Stimulated activated effector memory CD8-positive, alpha-beta T cell treated with anti-CD3 and anti-CD28 coated beads, Interleukin-12 subunit alpha, Interleukin-12 subunit beta, amount 100 ng/mL, for 72 hours (primary cell): ENCODE measurements at regions not wholly inside any gene's neighbourhood (a gene's known extent, or its start where the extent isn't known, plus 50 kb on each side); places are given as distances from the start of the nearest gene placed in this dataset.

Experiments used
- ATAC-seq: fragments of 150-1000 bp; cut with Tn5 transposase; 2 replicates; pipeline ENCODE4 v1.10.0; 2021
- DNase-seq, 2 donors: peaks; one replicate each; pipeline ENCODE4 v3.0.0; 2021 to 2022; ENCODE audit warnings: low spot score in 2 of 2
- H3K27ac Mint-ChIP-seq: one replicate; pipeline ENCODE4 v1.8.0; 2022; ENCODE audit warnings: mild to moderate bottlenecking, mixed read lengths
- H3K36me3 Mint-ChIP-seq: one replicate; pipeline ENCODE4 v1.8.0; 2022; ENCODE audit warnings: mild to moderate bottlenecking, mixed read lengths
- H3K4me1 Mint-ChIP-seq: one replicate; pipeline ENCODE4 v1.8.0; 2022; ENCODE audit warnings: mixed read lengths
- H3K4me3 Mint-ChIP-seq: one replicate; pipeline ENCODE4 v1.8.0; 2022; ENCODE audit warnings: mild to moderate bottlenecking, mixed read lengths
- H3K9me3 Mint-ChIP-seq: one replicate; pipeline ENCODE4 v1.8.0; 2022; ENCODE audit warnings: mixed read lengths

DNA sequence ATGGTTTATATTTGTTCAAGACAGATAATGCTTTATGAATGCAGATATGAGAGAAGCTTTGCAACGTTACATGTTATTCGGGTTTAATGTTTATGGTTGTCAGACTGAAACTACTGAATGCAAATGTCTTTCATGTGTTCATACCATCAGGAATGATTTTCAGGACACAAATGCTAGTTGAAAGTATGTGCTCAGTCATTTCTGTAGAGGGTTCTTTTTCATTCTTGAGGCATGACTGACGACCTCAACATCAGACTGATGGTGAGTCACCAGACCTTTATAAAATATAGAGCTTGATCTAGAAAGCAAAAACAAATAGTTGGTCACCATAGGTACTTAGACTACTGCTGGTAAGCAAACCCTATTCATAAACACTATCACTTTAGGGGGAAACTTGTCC is 287.3 kb upstream of the NUDT12 start:
- no peak overlapping the region for H3K27ac Mint-ChIP-seq
- no peak for ATAC-seq
- H3K4me3 Mint-ChIP-seq = no peak overlapping the region
- DNase-seq = no peak
- H3K4me1 Mint-ChIP-seq = no peaks in the 10 kb centered on the region
- H3K36me3 Mint-ChIP-seq = no peaks in the 10 kb centered on the region
- H3K9me3 Mint-ChIP-seq = peaks cover 5% of the 10 kb centered on the region

DNA sequence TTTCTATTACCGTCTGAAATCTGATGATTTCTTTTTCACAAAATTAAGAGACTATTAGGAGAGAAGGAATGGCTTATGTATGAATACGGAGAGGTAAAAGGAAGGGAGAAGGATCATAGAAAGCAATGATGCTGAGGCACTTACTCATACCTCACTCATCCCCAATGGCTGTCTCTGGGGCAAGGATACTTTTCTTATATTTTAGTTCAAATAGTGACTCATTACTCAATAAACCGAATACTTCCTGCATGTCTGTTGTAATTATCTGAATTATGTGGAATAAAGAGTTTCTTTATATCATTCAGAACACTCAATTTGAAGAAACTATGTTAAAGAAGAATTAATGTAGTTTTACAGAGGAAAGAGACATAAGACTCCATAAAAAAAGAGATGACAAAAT is 284.5 kb upstream of the NUDT12 start:
- Mint-ChIP-seq H3K9me3 (peaks cover 1% of the 10 kb centered on the region), H3K27ac (no peak overlapping the region), H3K36me3 (no peaks in the 10 kb centered on the region), H3K4me3 (no peak overlapping the region), H3K4me1 (no peaks in the 10 kb centered on the region)
- ATAC-seq = no peak
- DNase-seq = no peak

DNA sequence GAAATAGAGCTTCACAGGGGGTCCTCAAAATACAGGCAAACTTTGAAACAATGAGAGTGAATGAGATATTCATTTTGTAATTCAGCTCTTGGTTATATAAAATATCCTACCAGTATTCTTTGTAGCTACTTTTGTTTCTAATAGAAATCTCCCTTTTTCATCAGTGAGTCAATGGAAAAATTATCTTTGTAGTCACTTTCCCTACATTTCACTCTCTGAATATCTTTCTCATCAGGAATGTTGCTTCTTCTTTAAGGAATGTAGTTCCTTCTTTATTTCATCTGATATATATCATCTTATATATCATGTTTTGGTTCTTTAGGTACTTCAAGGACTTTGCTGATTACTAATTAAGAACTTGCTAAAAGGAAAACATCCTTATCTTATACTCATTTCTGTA is 280.3 kb upstream of the NUDT12 start:
- peaks cover 6% of the 10 kb centered on the region for H3K9me3 Mint-ChIP-seq
- H3K4me1 Mint-ChIP-seq = no peaks in the 10 kb centered on the region

DNA sequence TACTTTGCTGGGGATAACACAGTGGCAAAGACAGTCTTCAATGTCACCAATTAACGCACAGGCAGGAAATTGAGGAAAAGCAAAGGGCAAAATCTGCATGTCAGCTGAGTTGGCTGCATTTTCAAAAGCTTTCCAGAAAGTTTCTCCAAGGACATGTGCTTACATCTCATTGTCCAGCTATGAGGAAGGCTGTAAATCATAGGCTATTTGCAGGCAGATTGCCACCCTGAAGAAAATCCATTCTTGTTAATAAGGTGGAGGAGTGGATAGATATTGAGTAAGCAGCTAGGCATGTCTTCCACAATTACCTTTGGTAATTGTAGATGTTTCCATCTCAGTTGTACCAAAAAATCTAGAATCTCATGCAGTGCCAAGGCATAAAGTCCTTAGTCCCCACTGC is 278.0 kb upstream of the NUDT12 start:
- no peaks in the 10 kb centered on the region for H3K36me3 Mint-ChIP-seq
- no peak for ATAC-seq
- peaks cover 6% of the 10 kb centered on the region for H3K9me3 Mint-ChIP-seq
- DNase-seq = no peak
- no peaks in the 10 kb centered on the region for H3K4me1 Mint-ChIP-seq
- H3K4me3 Mint-ChIP-seq = no peak overlapping the region
- no peak overlapping the region for H3K27ac Mint-ChIP-seq

More for the DNA sequence above, 280.3 kb upstream of the NUDT12 start:
- no peak overlapping the region for H3K4me3 Mint-ChIP-seq
- ATAC-seq = no peak
- no peaks in the 10 kb centered on the region for H3K36me3 Mint-ChIP-seq
- no peak for DNase-seq
- no peak overlapping the region for H3K27ac Mint-ChIP-seq

GRCh38 chr5:103834216-103834615 is 271.6 kb upstream of the NUDT12 start:
- H3K4me1 Mint-ChIP-seq = no peaks in the 10 kb centered on the region
- peaks cover 6% of the 10 kb centered on the region for H3K9me3 Mint-ChIP-seq
- no peak overlapping the region for H3K27ac Mint-ChIP-seq
- no peaks in the 10 kb centered on the region for H3K36me3 Mint-ChIP-seq
- ATAC-seq = no peak
- DNase-seq = no peak
- H3K4me3 Mint-ChIP-seq = no peak overlapping the region

DNA sequence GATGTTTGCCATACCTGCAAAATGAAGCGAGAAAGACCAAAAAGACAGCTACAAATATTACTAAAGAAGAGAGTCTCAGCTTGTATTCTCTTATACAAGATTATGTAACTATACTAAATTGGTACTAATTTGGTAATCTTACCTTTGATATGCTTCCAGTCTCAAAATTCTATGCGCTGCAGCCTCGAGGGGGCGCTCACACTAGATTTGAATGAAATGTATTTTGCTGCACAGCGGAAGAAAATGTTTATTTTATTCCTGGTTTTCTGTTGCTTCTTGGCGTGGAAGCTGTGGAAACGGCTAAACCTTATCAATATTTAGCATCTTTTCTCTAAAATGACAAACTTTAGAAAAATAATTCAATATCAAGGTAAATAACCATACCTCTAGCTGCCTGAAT is 267.0 kb upstream of the NUDT12 start:
- H3K27ac Mint-ChIP-seq = no peak overlapping the region
- H3K4me3 Mint-ChIP-seq = no peak overlapping the region
- DNase-seq (no peak), ATAC-seq (no peak)
- no peaks in the 10 kb centered on the region for H3K4me1 Mint-ChIP-seq
- H3K36me3 Mint-ChIP-seq = no peaks in the 10 kb centered on the region
- H3K9me3 Mint-ChIP-seq = peaks cover 14% of the 10 kb centered on the region

- H3K27ac Mint-ChIP-seq = no peak overlapping the region
- peaks cover 14% of the 10 kb centered on the region for H3K9me3 Mint-ChIP-seq
- H3K4me1 Mint-ChIP-seq = no peaks in the 10 kb centered on the region
- no peak for ATAC-seq
- no peaks in the 10 kb centered on the region for H3K36me3 Mint-ChIP-seq
- DNase-seq = no peak
- H3K4me3 Mint-ChIP-seq = no peak overlapping the region
Measured at GRCh38 chr5:103827976-103828375, 265.4 kb upstream of the NUDT12 start.

- H3K27ac Mint-ChIP-seq = no peak overlapping the region
- peaks cover 11% of the 10 kb centered on the region for H3K9me3 Mint-ChIP-seq
- no peak for ATAC-seq
Measured at GRCh38 chr5:103821361-103821760, 258.8 kb upstream of the NUDT12 start.

DNA sequence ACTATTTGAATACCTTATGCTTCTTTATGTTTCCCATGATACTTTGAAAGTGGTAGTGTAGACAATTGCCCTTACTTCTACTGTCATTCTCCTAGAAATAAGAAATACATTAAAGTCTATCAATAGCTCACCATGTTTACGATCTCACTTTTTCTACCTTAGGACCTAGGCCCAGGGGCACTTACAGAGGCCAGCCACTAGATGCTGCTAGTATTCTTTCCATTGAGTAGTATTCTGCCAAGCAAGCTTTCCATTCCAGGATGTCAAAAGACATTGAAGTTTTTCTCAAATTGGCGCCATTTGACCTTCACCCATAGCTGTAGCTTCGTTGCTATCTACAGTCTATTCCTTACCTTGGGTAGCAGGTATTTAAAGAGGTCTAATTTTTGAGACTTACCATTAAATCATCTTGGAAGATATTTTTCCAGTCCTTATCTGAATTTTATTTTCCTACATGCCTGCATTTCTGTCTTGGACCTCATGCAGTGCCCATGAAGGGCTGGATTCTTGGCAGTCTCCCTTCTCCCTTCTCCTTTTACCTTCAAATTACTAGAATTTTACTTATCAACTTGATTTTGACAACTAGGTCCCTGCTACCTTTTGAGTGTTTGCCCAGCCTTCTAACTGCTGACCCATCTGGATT is 246.0 kb upstream of the NUDT12 start:
- no peaks in the 10 kb centered on the region for H3K36me3 Mint-ChIP-seq
- H3K4me1 Mint-ChIP-seq = no peaks in the 10 kb centered on the region
- no peak overlapping the region for H3K27ac Mint-ChIP-seq
- DNase-seq (no peak), ATAC-seq (no peak)
- H3K9me3 Mint-ChIP-seq = no peaks in the 10 kb centered on the region
- no peak overlapping the region for H3K4me3 Mint-ChIP-seq

More at GRCh38 chr5:103821361-103821760, 258.8 kb upstream of the NUDT12 start:
- Mint-ChIP-seq H3K4me1 (no peaks in the 10 kb centered on the region), H3K36me3 (no peaks in the 10 kb centered on the region), H3K4me3 (no peak overlapping the region)
- no peak for DNase-seq

DNA sequence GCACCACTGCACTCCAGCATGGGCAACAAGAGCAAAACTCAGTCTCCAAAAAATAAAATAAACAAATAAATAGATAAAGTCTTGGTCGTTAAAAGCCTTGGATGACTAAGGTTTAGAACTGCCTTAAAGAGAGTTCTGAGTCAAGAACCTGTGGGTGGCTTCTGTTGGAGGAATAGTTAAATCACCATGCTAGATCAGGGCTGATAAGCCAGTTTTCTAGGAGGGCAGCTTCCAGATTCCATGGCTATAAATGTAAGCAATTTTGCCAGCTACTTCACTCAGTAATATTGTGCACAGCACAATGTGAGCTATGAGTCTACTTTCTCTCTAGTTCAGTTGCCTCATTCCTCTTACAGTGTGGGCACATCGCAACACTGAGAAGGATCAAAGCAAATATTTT is 242.1 kb upstream of the NUDT12 start:
- Mint-ChIP-seq H3K9me3 (no peaks in the 10 kb centered on the region), H3K27ac (no peak overlapping the region), H3K4me1 (no peaks in the 10 kb centered on the region)

DNA sequence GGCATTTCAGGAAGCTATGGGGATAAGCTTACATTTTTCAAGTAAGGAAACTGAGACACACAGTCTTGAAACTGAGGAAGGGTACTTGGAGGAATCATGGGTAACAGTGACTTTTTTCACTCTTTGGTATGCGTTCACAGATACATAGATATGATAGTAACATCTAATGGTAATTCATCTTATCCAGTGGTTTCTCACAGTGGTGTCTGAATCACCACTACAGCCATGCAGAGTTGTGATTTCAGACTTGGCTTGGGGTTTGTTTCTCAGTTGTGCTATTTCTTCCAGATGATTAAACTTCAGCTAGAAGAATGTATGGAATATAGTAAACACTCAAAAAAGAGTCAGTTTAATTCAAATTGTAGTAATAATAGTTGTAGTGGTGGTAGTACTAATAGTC is 239.1 kb upstream of the NUDT12 start:
- no peaks in the 10 kb centered on the region for H3K9me3 Mint-ChIP-seq

More for the DNA sequence above, 242.1 kb upstream of the NUDT12 start:
- no peaks in the 10 kb centered on the region for H3K36me3 Mint-ChIP-seq
- no peak overlapping the region for H3K4me3 Mint-ChIP-seq
- DNase-seq = no peak
- no peak for ATAC-seq

DNA sequence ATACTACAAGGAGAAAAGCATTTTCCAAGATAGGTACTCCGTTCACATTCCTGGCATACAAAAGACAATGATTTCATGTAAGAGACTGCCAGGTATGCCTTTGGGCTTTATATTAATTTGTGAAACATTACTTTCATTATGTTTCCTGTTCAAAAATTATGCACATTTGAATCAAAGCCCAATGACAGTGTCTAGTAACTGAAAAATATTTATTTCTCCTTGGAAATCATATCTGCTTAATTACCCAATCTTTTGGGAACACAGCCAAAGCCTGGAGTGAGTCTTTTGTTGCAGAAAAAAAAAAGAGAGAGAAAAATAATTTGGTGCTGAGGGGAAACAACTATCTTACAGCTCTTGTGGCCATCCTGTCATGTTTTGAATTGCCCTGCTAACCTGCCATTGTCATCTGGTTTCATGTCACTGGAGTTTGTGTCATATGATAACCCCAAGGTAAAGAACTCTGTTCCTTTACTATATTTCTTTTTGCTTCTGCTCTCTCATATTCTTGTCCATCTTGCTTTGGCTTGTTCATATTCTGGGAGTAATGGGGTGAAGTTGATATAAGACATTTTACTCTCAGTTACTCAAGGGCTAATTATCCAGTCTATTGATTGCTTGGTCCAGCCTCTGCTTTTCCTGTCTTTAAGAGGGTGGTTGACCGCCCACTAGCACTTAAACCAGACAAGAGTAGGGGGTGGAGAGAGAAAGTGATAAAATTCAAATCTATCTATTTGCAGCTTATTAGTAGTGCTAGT is 238.3 kb upstream of the NUDT12 start:
- DNase-seq (no peak), ATAC-seq (no peak)
- H3K4me3 Mint-ChIP-seq = no peak overlapping the region
- no peak overlapping the region for H3K27ac Mint-ChIP-seq
- no peaks in the 10 kb centered on the region for H3K4me1 Mint-ChIP-seq
- no peaks in the 10 kb centered on the region for H3K36me3 Mint-ChIP-seq
- H3K9me3 Mint-ChIP-seq = no peaks in the 10 kb centered on the region

More for the DNA sequence above, 239.1 kb upstream of the NUDT12 start:
- Mint-ChIP-seq H3K4me1 (no peaks in the 10 kb centered on the region), H3K27ac (no peak overlapping the region), H3K36me3 (no peaks in the 10 kb centered on the region), H3K4me3 (no peak overlapping the region)
- DNase-seq = no peak
- no peak for ATAC-seq

- H3K9me3 Mint-ChIP-seq = peaks cover 10% of the 10 kb centered on the region
- DNase-seq (no peak), ATAC-seq (no peak)
- H3K27ac Mint-ChIP-seq = no peak overlapping the region
- H3K4me3 Mint-ChIP-seq = no peak overlapping the region
- H3K4me1 Mint-ChIP-seq = no peaks in the 10 kb centered on the region
- H3K36me3 Mint-ChIP-seq = no peaks in the 10 kb centered on the region
Measured at GRCh38 chr5:103793595-103794182, 231.1 kb upstream of the NUDT12 start.

GRCh38 chr5:103785569-103785968 is 223.0 kb upstream of the NUDT12 start:
- Mint-ChIP-seq H3K4me1 (no peaks in the 10 kb centered on the region), H3K9me3 (no peaks in the 10 kb centered on the region), H3K36me3 (no peaks in the 10 kb centered on the region), H3K4me3 (no peak overlapping the region), H3K27ac (no peak overlapping the region)
- no peak for DNase-seq
- no peak for ATAC-seq

DNA sequence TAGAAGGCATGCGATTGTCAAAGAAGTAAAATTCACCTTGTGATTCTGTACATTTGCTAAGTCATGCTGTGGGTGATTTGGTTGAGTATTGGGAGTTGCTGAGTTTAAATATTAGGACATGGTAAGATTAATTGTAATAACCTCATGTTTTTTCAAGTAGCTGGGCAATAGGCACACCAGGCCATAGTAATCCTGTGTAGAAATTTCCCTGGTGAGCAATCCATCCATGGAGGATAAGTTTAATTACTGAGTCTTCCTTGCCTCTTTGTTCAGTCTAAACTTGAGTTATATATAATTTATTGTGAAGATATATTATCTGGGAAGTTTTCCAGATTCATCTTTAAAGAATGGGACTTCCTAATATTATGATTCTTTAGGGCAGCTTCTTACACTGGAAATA is 221.1 kb upstream of the NUDT12 start:
- no peak for DNase-seq
- no peak for ATAC-seq
- Mint-ChIP-seq H3K4me1 (no peaks in the 10 kb centered on the region), H3K4me3 (no peak overlapping the region), H3K9me3 (peaks cover 3% of the 10 kb centered on the region), H3K36me3 (no peaks in the 10 kb centered on the region), H3K27ac (no peak overlapping the region)

- Mint-ChIP-seq H3K9me3 (peaks cover 6% of the 10 kb centered on the region), H3K4me3 (no peak overlapping the region), H3K36me3 (no peaks in the 10 kb centered on the region), H3K27ac (no peak overlapping the region), H3K4me1 (no peaks in the 10 kb centered on the region)
- ATAC-seq (no peak), DNase-seq (no peak)
Measured at GRCh38 chr5:103780794-103781193, 218.2 kb upstream of the NUDT12 start.
